SU-DHL-6 (cell line): ENCODE measurements at regions not wholly inside any gene's neighbourhood (a gene's known extent, or its start where the extent isn't known, plus 50 kb on each side); places are given as distances from the start of the nearest gene placed in this dataset.

Experiments used
- H2AFZ ChIP-seq: fragments of 200-600 bp; sonication (generic); 2 replicates; pipeline ENCODE4 v1.6.1; 2014; ENCODE audit warnings: low read depth, mild to moderate bottlenecking, moderate library complexity, mixed read lengths, antibody characterized with exemption, low read length; ENCODE audit not compliant: severe bottlenecking
- H3F3A ChIP-seq: fragments of 200-600 bp; shearing (Covaris generic); 2 replicates; pipeline ENCODE4 v1.6.0; 2016; ENCODE audit warnings: antibody characterized with exemption, mild to moderate bottlenecking; ENCODE audit not compliant: insufficient read depth
- H3K27ac ChIP-seq: fragments of 200-600 bp; sonication (generic); 2 replicates; pipeline ENCODE4 v1.5.1; 2016; ENCODE audit warnings: low read depth, mild to moderate bottlenecking, low read length, moderate library complexity, mixed read lengths
- H3K27me3 ChIP-seq: fragments of 200-600 bp; sonication (generic), shearing (Covaris generic); 2 replicates; pipeline ENCODE4 v1.6.0; 2014; ENCODE audit warnings: mild to moderate bottlenecking, low read length
- H3K36me3 ChIP-seq: fragments of 200-600 bp; sonication (generic); 2 replicates; pipeline ENCODE4 v1.6.1; 2014; ENCODE audit warnings: mild to moderate bottlenecking, low read length, mixed read lengths
- H3K4me2 ChIP-seq: fragments of 300-600, 200-600 bp; shearing (Covaris generic), sonication (generic); 2 replicates; pipeline ENCODE4 v1.6.0; 2014; ENCODE audit warnings: low read length, low read depth, mild to moderate bottlenecking; ENCODE audit not compliant: poor library complexity, severe bottlenecking
- H3K4me3 ChIP-seq: fragments of 200-600 bp; sonication (generic); 2 replicates; pipeline ENCODE4 v1.5.1; 2014; ENCODE audit warnings: antibody characterized with exemption, low read length, mild to moderate bottlenecking, mixed read lengths; ENCODE audit not compliant: insufficient read depth, poor library complexity, severe bottlenecking
- H3K79me2 ChIP-seq: fragments of 200-600 bp; sonication (generic); 2 replicates; pipeline ENCODE4 v1.6.1; 2014; ENCODE audit warnings: mild to moderate bottlenecking, low read length, moderate library complexity; ENCODE audit not compliant: insufficient read depth
- H3K9ac ChIP-seq: fragments of 200-600 bp; sonication (generic); 2 replicates; pipeline ENCODE4 v1.7.0; 2014; ENCODE audit warnings: mild to moderate bottlenecking, low read length
- H3K9me2 ChIP-seq: fragments of 200-600 bp; sonication (generic); replicated peaks from 2 replicates; pipeline ENCODE4 v1.6.1; 2014; ENCODE audit warnings: low read length; ENCODE audit not compliant: insufficient read depth
- H3K9me3 ChIP-seq: fragments of 200-600 bp; sonication (generic); 2 replicates; pipeline ENCODE4 v1.6.1; 2014; ENCODE audit warnings: low read length, mixed read lengths; ENCODE audit not compliant: insufficient read depth
- H4K20me1 ChIP-seq: fragments of 200-600 bp; sonication (generic); 2 replicates; pipeline ENCODE4 v1.6.1; 2014; ENCODE audit warnings: low read depth, mild to moderate bottlenecking, antibody characterized with exemption, low read length, moderate library complexity, mixed read lengths
- EZH2phosphoT487 ChIP-seq: fragments of 200-600 bp; sonication (generic), shearing (Covaris generic); conservative IDR thresholded peaks from 2 replicates; pipeline ENCODE4 v1.6.1; 2018; ENCODE audit warnings: mild to moderate bottlenecking, antibody characterized with exemption, low read length, moderate library complexity, mixed read lengths
- TF ChIP-seq, protein P1 (sequence below): fragments of 200-600 bp; sonication (generic); IDR thresholded peaks from one replicate; pipeline ENCODE4 v1.5.1; 2017; ENCODE audit warnings: antibody characterized with exemption, mild to moderate bottlenecking, low read length, moderate library complexity; ENCODE audit not compliant: insufficient read depth, poor library complexity, severe bottlenecking

DNA sequence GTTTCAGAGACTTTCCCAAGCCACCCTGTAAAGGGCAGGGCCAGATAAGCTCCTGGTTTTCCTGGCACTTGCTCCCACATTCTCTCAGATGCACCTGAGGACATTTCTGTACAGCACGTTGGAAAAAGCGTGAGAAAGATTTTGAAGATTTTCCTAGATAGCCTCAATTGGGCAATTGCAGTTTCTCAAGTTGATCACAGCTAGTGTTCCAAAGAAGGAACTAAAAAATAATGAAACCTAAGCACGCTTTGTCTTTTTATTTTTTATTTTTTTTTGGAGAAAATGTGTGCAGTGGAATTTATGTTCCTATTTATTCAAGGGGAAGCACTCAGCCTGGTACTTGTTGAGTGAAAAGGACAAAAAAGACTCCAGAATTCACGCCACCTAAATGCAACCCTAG lies 429.1 kb downstream of the RNF144A start:
- Histone ChIP-seq H3K27me3 (no peaks in the 10 kb centered on the region), H4K20me1 (no peaks in the 10 kb centered on the region), H3K4me2 (no peak overlapping the region), H3K27ac (no peak overlapping the region), H3F3A (no peaks in the 10 kb centered on the region), H3K36me3 (no peaks in the 10 kb centered on the region), H3K9me2 (no peaks in the 10 kb centered on the region), H3K79me2 (no peaks in the 10 kb centered on the region), H3K4me3 (no peak overlapping the region), H3K9ac (no peak overlapping the region), H3K9me3 (no peaks in the 10 kb centered on the region), H2AFZ (no peak overlapping the region)
- no peak for TF ChIP-seq EZH2phosphoT487
- TF ChIP-seq, protein P1, sequence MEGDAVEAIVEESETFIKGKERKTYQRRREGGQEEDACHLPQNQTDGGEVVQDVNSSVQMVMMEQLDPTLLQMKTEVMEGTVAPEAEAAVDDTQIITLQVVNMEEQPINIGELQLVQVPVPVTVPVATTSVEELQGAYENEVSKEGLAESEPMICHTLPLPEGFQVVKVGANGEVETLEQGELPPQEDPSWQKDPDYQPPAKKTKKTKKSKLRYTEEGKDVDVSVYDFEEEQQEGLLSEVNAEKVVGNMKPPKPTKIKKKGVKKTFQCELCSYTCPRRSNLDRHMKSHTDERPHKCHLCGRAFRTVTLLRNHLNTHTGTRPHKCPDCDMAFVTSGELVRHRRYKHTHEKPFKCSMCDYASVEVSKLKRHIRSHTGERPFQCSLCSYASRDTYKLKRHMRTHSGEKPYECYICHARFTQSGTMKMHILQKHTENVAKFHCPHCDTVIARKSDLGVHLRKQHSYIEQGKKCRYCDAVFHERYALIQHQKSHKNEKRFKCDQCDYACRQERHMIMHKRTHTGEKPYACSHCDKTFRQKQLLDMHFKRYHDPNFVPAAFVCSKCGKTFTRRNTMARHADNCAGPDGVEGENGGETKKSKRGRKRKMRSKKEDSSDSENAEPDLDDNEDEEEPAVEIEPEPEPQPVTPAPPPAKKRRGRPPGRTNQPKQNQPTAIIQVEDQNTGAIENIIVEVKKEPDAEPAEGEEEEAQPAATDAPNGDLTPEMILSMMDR = no peak

DNA sequence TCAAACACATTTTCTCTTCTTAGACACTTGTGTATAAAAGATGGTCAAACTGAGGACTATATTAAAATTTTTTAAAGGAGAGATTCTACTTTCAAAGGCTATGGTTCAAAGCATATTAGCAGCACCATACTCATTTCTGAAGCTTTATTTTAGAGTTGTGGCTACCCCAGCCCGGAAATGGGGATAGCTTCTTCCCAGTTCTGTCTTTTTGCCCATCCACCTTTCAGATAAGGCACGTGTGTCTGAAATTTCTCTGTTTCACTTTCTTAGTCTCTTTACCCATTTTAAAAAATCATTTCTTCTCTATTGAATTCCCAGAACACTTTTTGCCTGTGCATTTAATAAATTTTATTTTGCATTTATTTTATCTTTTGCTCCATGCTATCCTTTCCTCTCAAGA lies 431.5 kb downstream of the RNF144A start:
- Histone ChIP-seq H3K36me3 (no peaks in the 10 kb centered on the region), H3K9me2 (no peaks in the 10 kb centered on the region), H3K9ac (no peak overlapping the region), H3K27ac (no peak overlapping the region), H3K4me3 (no peak overlapping the region), H3F3A (no peaks in the 10 kb centered on the region), H3K79me2 (no peaks in the 10 kb centered on the region), H3K4me2 (no peak overlapping the region), H2AFZ (no peak overlapping the region), H3K27me3 (no peaks in the 10 kb centered on the region), H3K9me3 (no peaks in the 10 kb centered on the region), H4K20me1 (no peaks in the 10 kb centered on the region)
- no peak for TF ChIP-seq EZH2phosphoT487
- TF ChIP-seq, protein P1 = no peak

DNA sequence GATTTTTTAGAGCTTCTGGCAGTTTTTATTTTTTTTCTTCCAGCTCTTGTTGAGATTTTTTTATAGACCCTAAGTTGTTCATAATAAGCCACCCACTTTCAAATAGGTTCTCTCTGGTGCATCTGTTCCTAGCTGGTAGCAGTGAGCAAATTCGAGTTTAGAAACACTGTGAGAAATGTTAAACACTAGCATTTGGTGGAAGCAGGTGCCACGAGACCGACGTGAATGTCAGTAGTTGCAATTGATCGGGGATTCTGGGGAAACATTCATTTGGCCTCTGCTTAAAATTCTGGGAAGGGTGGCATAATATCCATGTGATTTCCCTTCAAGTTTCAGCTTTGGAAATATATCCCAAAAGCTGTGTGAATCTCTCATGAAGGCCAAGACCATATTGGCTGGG lies 435.0 kb downstream of the RNF144A start:
- Histone ChIP-seq H3K9ac (no peak overlapping the region), H3K79me2 (no peaks in the 10 kb centered on the region), H3K4me3 (no peak overlapping the region), H3F3A (no peaks in the 10 kb centered on the region), H3K36me3 (no peaks in the 10 kb centered on the region), H3K27me3 (no peaks in the 10 kb centered on the region), H4K20me1 (no peaks in the 10 kb centered on the region), H3K9me2 (no peaks in the 10 kb centered on the region), H3K27ac (no peak overlapping the region), H3K9me3 (no peaks in the 10 kb centered on the region), H2AFZ (no peak overlapping the region), H3K4me2 (no peak overlapping the region)
- TF ChIP-seq, protein P1 = no peak
- no peak for TF ChIP-seq EZH2phosphoT487
